ENCODE measurements at regions not wholly inside any gene's neighbourhood (a gene's known extent, or its start where the extent isn't known, plus 50 kb on each side); places are given as distances from the start of the nearest gene placed in this dataset.

DNA sequence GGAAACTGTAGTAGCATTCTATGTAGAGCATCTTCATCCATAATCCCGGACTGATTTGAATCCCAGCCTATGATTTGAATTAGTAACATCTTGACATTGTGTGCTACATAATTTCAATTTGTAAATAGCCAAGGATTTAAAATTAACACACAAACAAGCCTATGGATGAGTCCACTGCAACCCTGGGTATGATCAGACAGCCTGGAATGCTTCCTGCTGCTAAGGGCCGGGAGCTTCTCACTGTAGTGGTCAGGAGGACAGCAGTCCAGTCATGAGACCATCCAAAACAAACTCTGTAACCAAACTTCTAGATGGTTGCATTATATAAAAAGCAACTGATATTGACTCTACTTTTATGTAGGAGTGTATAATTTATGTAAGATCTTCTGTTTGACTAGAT, 539.3 kb downstream of the MTRR start:
- Histone ChIP-seq H3K27me3 (ENCODE audit: insufficient read depth, low read length) (no peaks in the 10 kb centered on the region), H3K4me3 (ENCODE audit: low read length in 2 of 2) (no peak overlapping the region), H3K9me3 (ENCODE audit: control insufficient read depth in 1 of 2, low read length in 2 of 2) (no peaks in the 10 kb centered on the region), H3K27ac (ENCODE audit: low read depth, low read length) (no peak overlapping the region), H3K4me1 (ENCODE audit: insufficient read depth, low read length) (no peaks in the 10 kb centered on the region), H3K36me3 (ENCODE audit: insufficient read depth, low read length) (no peaks in the 10 kb centered on the region)
- POLR2A ChIA-PET (ENCODE audit: partially characterized antibody), result no interaction called here
- H3K36me3 Mint-ChIP-seq, result no peaks in the 10 kb centered on the region
- H3K27me3 Mint-ChIP-seq, result no peaks in the 10 kb centered on the region
- no peak overlapping the region for H3K4me3 Mint-ChIP-seq
- CTCF ChIA-PET (ENCODE audit: partially characterized antibody), result no interaction called here
- intact Hi-C loops (cut with micrococcal nuclease), result no loop called here
- no peak overlapping the region for H3K27ac Mint-ChIP-seq
- peaks cover 0 to 6% (median under 1%) of the 10 kb centered on the region in 8 donors for H3K9me3 Mint-ChIP-seq
- H3K4me1 Mint-ChIP-seq, result no peaks in the 10 kb centered on the region
- DNase-seq, result no peak

DNA sequence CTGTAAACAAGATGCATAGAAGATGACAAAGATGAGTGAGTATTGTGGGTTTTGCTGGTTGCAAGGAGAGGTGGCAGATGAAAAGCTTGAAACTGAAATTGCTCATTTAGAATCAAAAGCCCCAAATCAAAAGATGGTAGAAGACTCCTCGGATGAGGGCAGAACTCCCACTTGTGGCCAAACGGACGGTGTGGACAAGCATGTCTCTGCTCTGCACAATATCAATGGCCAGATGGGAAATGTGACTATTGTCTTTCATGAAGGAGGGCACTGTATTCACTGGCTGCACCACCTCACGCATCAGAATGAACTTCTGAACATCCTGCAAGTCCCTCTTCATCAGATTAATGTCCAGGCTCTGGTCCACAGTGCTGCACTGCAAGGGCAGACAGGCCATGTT, 541.7 kb downstream of the MTRR start:
- no peak for DNase-seq
- Histone ChIP-seq H3K4me3 (ENCODE audit: low read length in 2 of 2) (no peak overlapping the region), H3K36me3 (ENCODE audit: insufficient read depth, low read length) (no peaks in the 10 kb centered on the region), H3K4me1 (ENCODE audit: insufficient read depth, low read length) (no peaks in the 10 kb centered on the region), H3K27me3 (ENCODE audit: insufficient read depth, low read length) (no peaks in the 10 kb centered on the region), H3K9me3 (ENCODE audit: control insufficient read depth in 1 of 2, low read length in 2 of 2) (no peaks in the 10 kb centered on the region), H3K27ac (ENCODE audit: low read depth, low read length) (no peak overlapping the region)
- POLR2A ChIA-PET (ENCODE audit: partially characterized antibody), result no interaction called here
- H3K9me3 Mint-ChIP-seq, result peaks cover 0 to 6% (median 3%) of the 10 kb centered on the region in 8 donors
- intact Hi-C loops (cut with micrococcal nuclease), result no loop called here
- H3K4me3 Mint-ChIP-seq, result no peak overlapping the region
- no peak overlapping the region for H3K27ac Mint-ChIP-seq
- H3K4me1 Mint-ChIP-seq, result no peaks in the 10 kb centered on the region
- CTCF ChIA-PET (ENCODE audit: partially characterized antibody), result no interaction called here
- no peaks in the 10 kb centered on the region for H3K36me3 Mint-ChIP-seq
- H3K27me3 Mint-ChIP-seq, result no peaks in the 10 kb centered on the region

DNA sequence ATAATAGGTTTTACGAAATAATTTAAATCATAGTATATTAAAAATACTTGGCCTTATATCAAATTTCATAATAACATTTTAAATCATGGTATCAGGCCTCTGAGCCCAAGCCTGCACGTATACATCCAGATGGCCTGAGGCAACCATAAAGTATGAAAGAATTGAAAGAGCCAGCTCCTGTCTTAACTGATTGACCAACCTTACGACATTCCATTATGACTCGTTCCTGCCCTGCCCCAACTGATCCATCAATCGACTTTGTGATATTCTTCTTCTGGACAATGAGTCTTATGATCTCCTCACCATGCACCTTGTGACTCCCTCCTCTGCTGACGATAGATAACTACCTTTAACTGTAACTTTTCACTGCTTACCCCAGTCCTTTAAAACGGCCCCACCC, 545.0 kb downstream of the MTRR start:
- no peaks in the 10 kb centered on the region for H3K4me1 Mint-ChIP-seq
- H3K27ac ChIP-seq (ENCODE audit: low read depth, low read length), result no peak overlapping the region
- no peaks in the 10 kb centered on the region for H3K27me3 ChIP-seq (ENCODE audit: insufficient read depth, low read length)
- peaks cover 0 to 9% (median under 1%) of the 10 kb centered on the region in 8 donors for H3K9me3 Mint-ChIP-seq
- H3K4me3 ChIP-seq (ENCODE audit: low read length in 2 of 2), result no peak overlapping the region
- H3K9me3 ChIP-seq (ENCODE audit: control insufficient read depth in 1 of 2, low read length in 2 of 2), result no peaks in the 10 kb centered on the region
- no peak overlapping the region for H3K27ac Mint-ChIP-seq
- DNase-seq, result no peak
- H3K4me1 ChIP-seq (ENCODE audit: insufficient read depth, low read length), result no peaks in the 10 kb centered on the region
- CTCF ChIA-PET (ENCODE audit: partially characterized antibody), result no interaction called here
- H3K36me3 Mint-ChIP-seq, result no peaks in the 10 kb centered on the region
- H3K36me3 ChIP-seq (ENCODE audit: insufficient read depth, low read length), result no peaks in the 10 kb centered on the region
- H3K27me3 Mint-ChIP-seq, result no peaks in the 10 kb centered on the region
- intact Hi-C loops (cut with micrococcal nuclease), result no loop called here
- no peak overlapping the region for H3K4me3 Mint-ChIP-seq
- POLR2A ChIA-PET (ENCODE audit: partially characterized antibody), result no interaction called here

DNA sequence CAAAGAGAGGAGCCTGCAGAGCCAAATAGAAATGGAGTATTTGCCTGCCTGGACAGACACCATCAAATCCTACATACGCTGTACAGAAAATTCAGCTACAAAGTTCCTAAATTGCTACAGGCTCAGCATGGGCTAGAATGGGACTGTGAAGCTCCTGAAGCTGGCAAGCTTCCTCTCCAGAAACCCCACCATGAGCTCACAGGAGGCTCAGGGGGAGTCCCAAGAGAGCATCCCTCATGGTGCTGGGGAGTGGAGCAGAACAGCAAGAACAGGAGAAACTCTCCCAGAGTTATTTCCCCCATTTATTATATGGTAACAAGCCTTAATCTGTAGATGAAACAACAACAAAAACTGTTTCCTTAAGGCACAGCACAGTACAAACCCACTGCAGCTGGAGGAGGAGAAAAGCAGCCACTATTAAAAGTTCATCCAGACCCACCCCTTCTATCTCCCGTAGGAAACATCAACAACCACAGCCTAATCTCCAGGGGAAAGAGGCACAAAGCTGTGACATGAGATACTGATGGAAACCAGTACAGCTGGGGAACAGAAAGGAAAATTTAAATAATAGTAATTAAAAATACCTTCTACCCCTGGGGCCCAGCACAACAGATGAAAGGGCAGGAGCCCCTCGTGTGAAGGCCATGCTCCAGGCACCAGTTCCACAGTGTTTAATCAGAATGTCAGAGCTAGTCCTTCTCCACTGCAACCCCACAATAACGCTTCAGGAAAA, 548.5 kb downstream of the MTRR start:
- Histone ChIP-seq H3K27ac (ENCODE audit: low read depth, low read length) (no peak overlapping the region), H3K36me3 (ENCODE audit: insufficient read depth, low read length) (no peaks in the 10 kb centered on the region), H3K27me3 (ENCODE audit: insufficient read depth, low read length) (no peaks in the 10 kb centered on the region), H3K9me3 (ENCODE audit: control insufficient read depth in 1 of 2, low read length in 2 of 2) (no peaks in the 10 kb centered on the region), H3K4me1 (ENCODE audit: insufficient read depth, low read length) (no peaks in the 10 kb centered on the region), H3K4me3 (ENCODE audit: low read length in 2 of 2) (no peak overlapping the region)
- Mint-ChIP-seq H3K4me1 (no peaks in the 10 kb centered on the region), H3K36me3 (no peaks in the 10 kb centered on the region), H3K27ac (no peak overlapping the region), H3K27me3 (no peaks in the 10 kb centered on the region), H3K4me3 (no peak overlapping the region), H3K9me3 (peaks cover 0 to 9% (median 0%) of the 10 kb centered on the region in 8 donors)
- no peak for DNase-seq
- ChIA-PET CTCF (ENCODE audit: partially characterized antibody) (no interaction called here), POLR2A (ENCODE audit: partially characterized antibody) (no interaction called here)
- intact Hi-C loops (cut with micrococcal nuclease), result no loop called here

DNA sequence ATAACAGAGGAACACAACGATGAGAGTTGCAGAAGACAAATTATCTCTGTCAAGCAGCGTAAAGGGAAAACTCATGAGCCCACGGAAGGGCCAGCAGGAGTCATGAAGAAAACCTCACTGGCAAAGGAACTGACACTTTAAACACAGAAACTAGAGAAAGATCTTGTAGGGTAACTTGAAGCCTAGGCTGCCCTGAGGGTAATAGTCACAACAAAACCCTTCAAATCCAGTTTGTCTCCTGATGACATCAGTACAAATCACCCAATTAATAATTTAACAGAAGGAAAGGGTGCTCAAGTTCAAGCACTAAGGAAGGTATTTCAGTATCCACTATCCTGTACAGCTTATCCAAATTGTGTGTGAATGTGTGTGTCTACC, 549.1 kb downstream of the MTRR start:
- no peaks in the 10 kb centered on the region for H3K27me3 ChIP-seq (ENCODE audit: insufficient read depth, low read length)
- Mint-ChIP-seq H3K27ac (no peak overlapping the region), H3K4me3 (no peak overlapping the region), H3K36me3 (no peaks in the 10 kb centered on the region), H3K27me3 (no peaks in the 10 kb centered on the region), H3K9me3 (peaks cover 0 to 9% (median 0%) of the 10 kb centered on the region in 8 donors), H3K4me1 (no peaks in the 10 kb centered on the region)
- intact Hi-C loops (cut with micrococcal nuclease), result no loop called here
- no peak for DNase-seq
- ChIA-PET POLR2A (ENCODE audit: partially characterized antibody) (no interaction called here), CTCF (ENCODE audit: partially characterized antibody) (no interaction called here)
- H3K4me3 ChIP-seq (ENCODE audit: low read length in 2 of 2), result no peak overlapping the region
- no peak overlapping the region for H3K27ac ChIP-seq (ENCODE audit: low read depth, low read length)
- no peaks in the 10 kb centered on the region for H3K36me3 ChIP-seq (ENCODE audit: insufficient read depth, low read length)
- no peaks in the 10 kb centered on the region for H3K4me1 ChIP-seq (ENCODE audit: insufficient read depth, low read length)
- H3K9me3 ChIP-seq (ENCODE audit: control insufficient read depth in 1 of 2, low read length in 2 of 2), result no peaks in the 10 kb centered on the region

DNA sequence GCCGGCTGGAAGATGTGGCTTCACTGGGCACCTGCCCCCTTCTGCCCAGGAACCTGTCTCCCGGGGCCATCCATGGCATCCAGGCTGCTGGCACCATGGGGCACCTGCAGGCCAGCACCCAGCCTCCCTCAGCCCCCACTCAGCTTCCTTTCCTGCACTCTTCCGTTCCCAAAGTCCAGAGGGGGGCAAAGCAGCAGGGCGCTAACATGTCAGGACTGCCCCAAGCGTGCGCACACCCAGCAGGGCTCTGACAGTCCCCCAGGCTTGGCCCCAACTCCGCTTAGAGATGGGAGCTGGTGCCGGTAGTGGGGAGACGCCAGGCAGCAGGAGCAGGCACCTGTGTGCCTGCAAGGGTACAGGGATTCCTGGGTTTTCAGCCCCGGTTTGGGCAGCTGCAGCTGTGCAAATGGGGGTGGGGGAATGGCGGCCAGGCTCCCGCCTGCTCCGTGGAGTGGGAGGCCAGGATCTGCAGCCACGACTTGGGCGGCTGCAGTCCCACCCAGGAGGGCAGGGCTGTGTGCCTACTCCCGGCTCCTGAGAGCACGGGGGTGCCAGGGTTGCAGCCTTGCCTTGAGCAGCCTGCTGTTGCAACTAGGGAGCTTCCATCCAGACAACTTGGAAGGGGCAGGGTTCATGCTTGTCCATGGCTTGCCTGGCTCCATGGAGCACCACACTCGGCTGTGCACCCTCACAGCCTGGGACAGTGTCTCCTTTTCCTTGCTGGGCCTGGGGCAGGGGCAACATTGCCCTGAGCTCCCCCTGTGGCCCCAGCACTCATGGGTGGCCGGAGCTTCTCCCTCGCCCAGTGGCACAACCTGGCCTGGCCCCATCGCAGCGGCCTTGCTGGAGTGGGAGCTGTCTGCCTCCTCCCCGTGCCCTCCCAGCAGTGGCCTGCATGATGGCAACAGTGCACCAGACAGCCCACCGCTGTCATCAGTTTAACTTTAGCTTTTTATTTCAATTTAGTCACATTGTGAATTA, 561.1 kb downstream of the MTRR start:
- peaks cover 0 to 16% (median 7%) of the 10 kb centered on the region in 8 donors for H3K9me3 Mint-ChIP-seq
- no peak overlapping the region for H3K4me3 ChIP-seq (ENCODE audit: low read length in 2 of 2)
- H3K27ac ChIP-seq (ENCODE audit: low read depth, low read length), result no peak overlapping the region
- no peaks in the 10 kb centered on the region for H3K36me3 ChIP-seq (ENCODE audit: insufficient read depth, low read length)
- no peak for DNase-seq
- ChIA-PET CTCF (ENCODE audit: partially characterized antibody) (no interaction called here), POLR2A (ENCODE audit: partially characterized antibody) (no interaction called here)
- peaks cover 0 to 2% of the 10 kb centered on the region in 2 donors for H3K36me3 Mint-ChIP-seq
- no peaks in the 10 kb centered on the region for H3K27me3 ChIP-seq (ENCODE audit: insufficient read depth, low read length)
- no peaks in the 10 kb centered on the region for H3K9me3 ChIP-seq (ENCODE audit: control insufficient read depth in 1 of 2, low read length in 2 of 2)
- no peak overlapping the region for H3K27ac Mint-ChIP-seq
- no peaks in the 10 kb centered on the region for H3K27me3 Mint-ChIP-seq
- no peaks in the 10 kb centered on the region for H3K4me1 Mint-ChIP-seq
- intact Hi-C loops (cut with micrococcal nuclease), result no loop called here
- no peaks in the 10 kb centered on the region for H3K4me1 ChIP-seq (ENCODE audit: insufficient read depth, low read length)
- no peak overlapping the region for H3K4me3 Mint-ChIP-seq

DNA sequence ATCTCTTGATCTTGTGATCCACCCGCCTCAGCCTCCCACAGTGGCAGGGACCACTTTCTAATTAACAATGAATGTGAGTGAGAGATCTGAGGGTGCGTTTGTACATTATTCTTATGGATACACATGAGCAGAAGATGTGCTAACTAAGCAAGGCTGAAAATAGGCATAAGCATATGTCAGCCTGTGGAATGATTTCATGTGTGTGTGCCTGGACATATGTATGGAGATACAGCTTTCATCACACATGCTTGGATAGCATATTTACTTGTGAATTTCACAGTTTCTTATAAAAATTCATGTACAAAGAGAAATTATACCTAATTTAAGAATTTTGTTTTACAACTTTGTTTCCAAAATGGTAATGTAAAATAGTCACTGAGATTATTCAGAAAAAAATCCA, 565.6 kb downstream of the MTRR start:
- intact Hi-C loops (cut with micrococcal nuclease), result no loop called here
- POLR2A ChIA-PET (ENCODE audit: partially characterized antibody), result no interaction called here
- Mint-ChIP-seq H3K4me3 (no peak overlapping the region), H3K27me3 (no peaks in the 10 kb centered on the region), H3K4me1 (no peaks in the 10 kb centered on the region), H3K9me3 (peaks cover 0 to 4% (median 0%) of the 10 kb centered on the region in 8 donors), H3K27ac (no peak overlapping the region), H3K36me3 (peaks cover 0 to 2% of the 10 kb centered on the region in 2 donors)
- no peak for DNase-seq
- Histone ChIP-seq H3K27ac (ENCODE audit: low read depth, low read length) (no peak overlapping the region), H3K36me3 (ENCODE audit: insufficient read depth, low read length) (no peaks in the 10 kb centered on the region), H3K9me3 (ENCODE audit: control insufficient read depth in 1 of 2, low read length in 2 of 2) (no peaks in the 10 kb centered on the region), H3K4me3 (ENCODE audit: low read length in 2 of 2) (no peak overlapping the region), H3K27me3 (ENCODE audit: insufficient read depth, low read length) (no peaks in the 10 kb centered on the region), H3K4me1 (ENCODE audit: insufficient read depth, low read length) (no peaks in the 10 kb centered on the region)
- CTCF ChIA-PET (ENCODE audit: partially characterized antibody), result no interaction called here

Measured in CD4-positive, alpha-beta memory T cell (primary cell).